ENCODE measurements at regions not wholly inside any gene's neighbourhood (a gene's known extent, or its start where the extent isn't known, plus 50 kb on each side); places are given as distances from the start of the nearest gene placed in this dataset.

- no TSS peak for BruUV-seq (replicated peaks)
- intact Hi-C loops (cut with micrococcal nuclease; ENCODE audit: unreplicated experiment) (no loop called here), in situ Hi-C loops (cut with MboI) (no loop called here)
- no peak overlapping the region for H2AFZ ChIP-seq (ENCODE audit: control insufficient read depth, low read depth, low read length)
- no peaks in the 10 kb centered on the region for H3K27me3 ChIP-seq (replicated peaks in 1 of 2; ENCODE audit: control insufficient read depth in 2 of 2, insufficient read depth in 2 of 2, low read length in 1 of 2)
- CTCF ChIA-PET, result no interaction called here
- no peak for FAIRE-seq
- TF ChIP-seq CREM (IDR thresholded peaks at IDR 0.05; ENCODE audit: low read depth) (no peak), YBX1 (IDR thresholded peaks at IDR 0.05) (no peak), HDAC2 (IDR thresholded peaks at IDR 0.05) (no peak)
- TF ChIP-seq, protein P1, sequence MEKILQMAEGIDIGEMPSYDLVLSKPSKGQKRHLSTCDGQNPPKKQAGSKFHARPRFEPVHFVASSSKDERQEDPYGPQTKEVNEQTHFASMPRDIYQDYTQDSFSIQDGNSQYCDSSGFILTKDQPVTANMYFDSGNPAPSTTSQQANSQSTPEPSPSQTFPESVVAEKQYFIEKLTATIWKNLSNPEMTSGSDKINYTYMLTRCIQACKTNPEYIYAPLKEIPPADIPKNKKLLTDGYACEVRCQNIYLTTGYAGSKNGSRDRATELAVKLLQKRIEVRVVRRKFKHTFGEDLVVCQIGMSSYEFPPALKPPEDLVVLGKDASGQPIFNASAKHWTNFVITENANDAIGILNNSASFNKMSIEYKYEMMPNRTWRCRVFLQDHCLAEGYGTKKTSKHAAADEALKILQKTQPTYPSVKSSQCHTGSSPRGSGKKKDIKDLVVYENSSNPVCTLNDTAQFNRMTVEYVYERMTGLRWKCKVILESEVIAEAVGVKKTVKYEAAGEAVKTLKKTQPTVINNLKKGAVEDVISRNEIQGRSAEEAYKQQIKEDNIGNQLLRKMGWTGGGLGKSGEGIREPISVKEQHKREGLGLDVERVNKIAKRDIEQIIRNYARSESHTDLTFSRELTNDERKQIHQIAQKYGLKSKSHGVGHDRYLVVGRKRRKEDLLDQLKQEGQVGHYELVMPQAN (conservative IDR thresholded peaks at IDR 0.05), result no peak
- TF ChIP-seq, protein P2, sequence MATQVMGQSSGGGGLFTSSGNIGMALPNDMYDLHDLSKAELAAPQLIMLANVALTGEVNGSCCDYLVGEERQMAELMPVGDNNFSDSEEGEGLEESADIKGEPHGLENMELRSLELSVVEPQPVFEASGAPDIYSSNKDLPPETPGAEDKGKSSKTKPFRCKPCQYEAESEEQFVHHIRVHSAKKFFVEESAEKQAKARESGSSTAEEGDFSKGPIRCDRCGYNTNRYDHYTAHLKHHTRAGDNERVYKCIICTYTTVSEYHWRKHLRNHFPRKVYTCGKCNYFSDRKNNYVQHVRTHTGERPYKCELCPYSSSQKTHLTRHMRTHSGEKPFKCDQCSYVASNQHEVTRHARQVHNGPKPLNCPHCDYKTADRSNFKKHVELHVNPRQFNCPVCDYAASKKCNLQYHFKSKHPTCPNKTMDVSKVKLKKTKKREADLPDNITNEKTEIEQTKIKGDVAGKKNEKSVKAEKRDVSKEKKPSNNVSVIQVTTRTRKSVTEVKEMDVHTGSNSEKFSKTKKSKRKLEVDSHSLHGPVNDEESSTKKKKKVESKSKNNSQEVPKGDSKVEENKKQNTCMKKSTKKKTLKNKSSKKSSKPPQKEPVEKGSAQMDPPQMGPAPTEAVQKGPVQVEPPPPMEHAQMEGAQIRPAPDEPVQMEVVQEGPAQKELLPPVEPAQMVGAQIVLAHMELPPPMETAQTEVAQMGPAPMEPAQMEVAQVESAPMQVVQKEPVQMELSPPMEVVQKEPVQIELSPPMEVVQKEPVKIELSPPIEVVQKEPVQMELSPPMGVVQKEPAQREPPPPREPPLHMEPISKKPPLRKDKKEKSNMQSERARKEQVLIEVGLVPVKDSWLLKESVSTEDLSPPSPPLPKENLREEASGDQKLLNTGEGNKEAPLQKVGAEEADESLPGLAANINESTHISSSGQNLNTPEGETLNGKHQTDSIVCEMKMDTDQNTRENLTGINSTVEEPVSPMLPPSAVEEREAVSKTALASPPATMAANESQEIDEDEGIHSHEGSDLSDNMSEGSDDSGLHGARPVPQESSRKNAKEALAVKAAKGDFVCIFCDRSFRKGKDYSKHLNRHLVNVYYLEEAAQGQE (IDR thresholded peaks at IDR 0.05; ENCODE audit: low read depth, low read length), result no peak
- TF ChIP-seq, protein P3, sequence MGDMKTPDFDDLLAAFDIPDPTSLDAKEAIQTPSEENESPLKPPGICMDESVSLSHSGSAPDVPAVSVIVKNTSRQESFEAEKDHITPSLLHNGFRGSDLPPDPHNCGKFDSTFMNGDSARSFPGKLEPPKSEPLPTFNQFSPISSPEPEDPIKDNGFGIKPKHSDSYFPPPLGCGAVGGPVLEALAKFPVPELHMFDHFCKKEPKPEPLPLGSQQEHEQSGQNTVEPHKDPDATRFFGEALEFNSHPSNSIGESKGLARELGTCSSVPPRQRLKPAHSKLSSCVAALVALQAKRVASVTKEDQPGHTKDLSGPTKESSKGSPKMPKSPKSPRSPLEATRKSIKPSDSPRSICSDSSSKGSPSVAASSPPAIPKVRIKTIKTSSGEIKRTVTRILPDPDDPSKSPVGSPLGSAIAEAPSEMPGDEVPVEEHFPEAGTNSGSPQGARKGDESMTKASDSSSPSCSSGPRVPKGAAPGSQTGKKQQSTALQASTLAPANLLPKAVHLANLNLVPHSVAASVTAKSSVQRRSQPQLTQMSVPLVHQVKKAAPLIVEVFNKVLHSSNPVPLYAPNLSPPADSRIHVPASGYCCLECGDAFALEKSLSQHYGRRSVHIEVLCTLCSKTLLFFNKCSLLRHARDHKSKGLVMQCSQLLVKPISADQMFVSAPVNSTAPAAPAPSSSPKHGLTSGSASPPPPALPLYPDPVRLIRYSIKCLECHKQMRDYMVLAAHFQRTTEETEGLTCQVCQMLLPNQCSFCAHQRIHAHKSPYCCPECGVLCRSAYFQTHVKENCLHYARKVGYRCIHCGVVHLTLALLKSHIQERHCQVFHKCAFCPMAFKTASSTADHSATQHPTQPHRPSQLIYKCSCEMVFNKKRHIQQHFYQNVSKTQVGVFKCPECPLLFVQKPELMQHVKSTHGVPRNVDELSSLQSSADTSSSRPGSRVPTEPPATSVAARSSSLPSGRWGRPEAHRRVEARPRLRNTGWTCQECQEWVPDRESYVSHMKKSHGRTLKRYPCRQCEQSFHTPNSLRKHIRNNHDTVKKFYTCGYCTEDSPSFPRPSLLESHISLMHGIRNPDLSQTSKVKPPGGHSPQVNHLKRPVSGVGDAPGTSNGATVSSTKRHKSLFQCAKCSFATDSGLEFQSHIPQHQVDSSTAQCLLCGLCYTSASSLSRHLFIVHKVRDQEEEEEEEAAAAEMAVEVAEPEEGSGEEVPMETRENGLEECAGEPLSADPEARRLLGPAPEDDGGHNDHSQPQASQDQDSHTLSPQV (IDR thresholded peaks at IDR 0.05), result no peak
- no peaks in the 10 kb centered on the region for H3K9me3 ChIP-seq (replicated peaks; ENCODE audit: control insufficient read depth, insufficient read depth, low read length)
- no peak overlapping the region for H3K9ac ChIP-seq (ENCODE audit: control insufficient read depth, insufficient read depth, low read length)
- RAD21 ChIA-PET (ENCODE audit: unreplicated experiment), result no interaction called here
- no peak for DNase-seq (ENCODE audit: low read depth, low spot score)
- no peak for ATAC-seq
- POLR2A ChIA-PET, result no interaction called here
- H3K27ac ChIP-seq (ENCODE audit: control insufficient read depth, insufficient read depth), result no peak overlapping the region
- no peaks in the 10 kb centered on the region for H3K4me1 ChIP-seq (ENCODE audit: control insufficient read depth, insufficient read depth, low read length)
- H3K36me3 ChIP-seq (ENCODE audit: control insufficient read depth in 2 of 2, insufficient read depth in 2 of 2, low read length in 1 of 2), result no peaks in the 10 kb centered on the region
- H3K4me2 ChIP-seq (ENCODE audit: control insufficient read depth, insufficient read depth), result no peak overlapping the region
- SMC1A ChIA-PET (ENCODE audit: uncharacterized antibody, unreplicated experiment), result no interaction called here
- no peaks in the 10 kb centered on the region for H4K20me1 ChIP-seq (ENCODE audit: control insufficient read depth, insufficient read depth)
- H3K79me2 ChIP-seq (ENCODE audit: control insufficient read depth, insufficient read depth, low read length), result no peaks in the 10 kb centered on the region
- no peak overlapping the region for H3K4me3 ChIP-seq
Observed at GRCh38 chr2:40039549-40039948, 260.5 kb upstream of the THUMPD2 start.

All from GM12878 (cell line).